ENCODE measurements at regions not wholly inside any gene's neighbourhood (a gene's known extent, or its start where the extent isn't known, plus 50 kb on each side); places are given as distances from the start of the nearest gene placed in this dataset.

GRCh38 chr2:71827973-71828372 lies 319.7 kb downstream of the CYP26B1 start:
- DNase-seq: no peak

DNA sequence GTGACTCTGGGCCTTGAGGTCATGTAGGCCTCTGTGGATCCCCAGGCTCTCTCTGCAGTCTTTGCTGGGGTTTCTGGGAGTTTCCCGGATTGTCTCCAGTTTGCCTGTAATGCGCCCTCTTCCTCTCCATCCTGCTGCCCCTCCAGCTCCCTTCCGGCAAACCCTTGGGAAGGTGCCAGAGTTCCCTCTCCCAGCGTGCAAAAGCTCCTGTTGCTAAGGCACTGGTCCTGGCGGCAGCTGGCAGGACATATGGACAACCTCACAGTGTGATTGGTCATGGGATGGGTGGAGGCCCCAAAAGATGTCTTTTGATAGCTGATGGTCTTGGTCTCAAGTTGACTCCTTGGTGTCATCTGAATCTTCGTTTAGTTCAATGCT lies 320.1 kb downstream of the CYP26B1 start:
- DNase-seq: no peak

DNA sequence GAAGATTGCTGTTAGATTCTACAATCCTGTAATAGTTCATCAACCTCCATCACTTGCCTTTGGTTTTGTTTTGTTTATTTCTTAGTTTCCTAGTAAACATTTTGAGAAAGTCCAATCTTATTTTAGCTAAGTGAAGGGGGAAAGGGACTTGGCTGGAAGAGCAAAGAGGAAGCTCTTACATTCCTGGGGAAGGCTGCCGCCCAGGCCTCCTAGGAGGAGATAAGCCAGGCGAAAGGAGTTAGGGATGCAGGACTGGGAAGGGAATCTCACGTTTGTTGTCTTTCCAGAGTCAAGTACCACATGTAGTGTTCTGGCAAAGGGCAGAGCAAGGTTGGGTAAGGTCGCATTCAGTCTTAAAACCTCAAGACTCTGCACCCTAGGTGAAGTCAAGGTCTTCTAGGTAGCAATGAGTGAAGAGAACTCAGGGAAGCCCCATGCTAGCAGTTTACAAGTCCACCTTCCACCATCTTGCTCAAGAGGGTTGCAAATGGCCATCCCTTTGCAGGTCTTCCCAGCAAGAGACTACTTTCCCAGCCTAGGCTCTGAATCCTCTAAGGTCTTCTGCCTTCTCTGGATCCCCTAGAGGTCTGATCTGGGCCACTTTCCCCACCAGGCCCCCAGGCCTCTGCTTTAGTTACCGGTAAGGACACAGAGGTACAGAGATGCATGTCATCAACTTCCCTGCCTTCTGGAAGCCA lies 320.7 kb downstream of the CYP26B1 start:
- DNase-seq: no peak

- no peak for DNase-seq
Measured at GRCh38 chr2:71826299-71826698, 321.4 kb downstream of the CYP26B1 start.

- DNase-seq: no peak
Measured at GRCh38 chr2:71824436-71824835, 323.2 kb downstream of the CYP26B1 start.

DNA sequence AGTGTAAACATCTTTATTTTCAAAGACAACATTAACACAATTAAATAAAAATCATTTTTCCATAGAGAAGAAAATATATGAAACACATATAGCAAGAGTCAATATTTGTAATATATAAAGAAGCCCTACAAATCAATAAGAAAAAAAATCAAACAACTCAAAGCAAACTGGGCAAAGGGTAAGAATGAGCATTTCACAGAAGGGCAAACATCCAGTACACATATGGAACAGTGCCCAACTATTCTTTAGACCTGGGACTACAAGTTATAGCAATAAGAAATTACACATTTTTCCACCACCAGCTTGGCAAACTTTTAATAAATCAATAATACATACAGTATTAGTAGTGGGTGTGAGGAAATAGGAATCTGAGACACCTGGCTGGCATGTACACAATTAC lies 324.1 kb downstream of the CYP26B1 start:
- no peak for DNase-seq

- DNase-seq: no peak
Measured at GRCh38 chr2:71822463-71822862, 325.2 kb downstream of the CYP26B1 start.

GRCh38 chr2:71821856-71822255 lies 325.8 kb downstream of the CYP26B1 start:
- no peak for DNase-seq

DNA sequence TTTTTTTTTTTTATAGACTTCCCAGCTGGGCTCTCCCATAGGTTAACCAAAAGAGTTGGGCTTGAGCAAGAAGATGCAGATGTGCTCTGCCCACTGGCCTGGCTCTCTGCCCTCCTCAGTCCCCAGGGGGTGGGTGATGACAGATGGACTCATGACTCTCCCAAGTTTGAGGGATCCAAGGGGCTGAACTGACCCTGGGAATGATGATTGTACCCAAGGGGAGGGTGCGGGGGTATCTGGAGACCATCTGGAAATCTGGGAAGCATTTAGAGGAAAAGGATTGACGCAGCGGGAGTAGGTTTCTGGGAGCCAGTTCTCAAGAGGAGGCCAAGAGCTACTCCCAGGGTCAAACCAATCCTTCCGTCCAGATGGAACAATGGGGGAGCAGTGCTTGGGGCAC lies 330.8 kb downstream of the CYP26B1 start:
- DNase-seq: no peak

GRCh38 chr2:71815701-71816474 lies 331.8 kb downstream of the CYP26B1 start:
- DNase-seq: no peak

DNA sequence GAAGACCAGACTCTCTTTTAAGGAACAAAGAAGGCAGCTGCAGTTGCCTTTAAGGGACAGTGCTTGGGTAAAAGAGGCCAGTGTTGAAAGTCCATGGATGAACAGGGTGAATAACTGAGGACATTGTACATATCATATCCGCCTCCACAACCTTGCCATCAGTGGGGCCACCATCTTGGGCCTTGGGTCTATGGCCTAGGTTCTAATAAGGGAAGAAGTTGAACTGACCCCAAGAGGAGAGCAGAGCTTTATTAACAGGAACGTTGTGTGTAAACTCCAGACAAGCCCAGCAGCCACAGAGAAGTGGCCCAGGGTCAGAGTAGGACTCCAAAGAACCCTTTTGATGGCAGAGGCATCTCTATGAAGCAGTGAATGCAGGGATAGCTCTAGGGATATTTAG lies 332.8 kb downstream of the CYP26B1 start:
- DNase-seq: no peak

DNA sequence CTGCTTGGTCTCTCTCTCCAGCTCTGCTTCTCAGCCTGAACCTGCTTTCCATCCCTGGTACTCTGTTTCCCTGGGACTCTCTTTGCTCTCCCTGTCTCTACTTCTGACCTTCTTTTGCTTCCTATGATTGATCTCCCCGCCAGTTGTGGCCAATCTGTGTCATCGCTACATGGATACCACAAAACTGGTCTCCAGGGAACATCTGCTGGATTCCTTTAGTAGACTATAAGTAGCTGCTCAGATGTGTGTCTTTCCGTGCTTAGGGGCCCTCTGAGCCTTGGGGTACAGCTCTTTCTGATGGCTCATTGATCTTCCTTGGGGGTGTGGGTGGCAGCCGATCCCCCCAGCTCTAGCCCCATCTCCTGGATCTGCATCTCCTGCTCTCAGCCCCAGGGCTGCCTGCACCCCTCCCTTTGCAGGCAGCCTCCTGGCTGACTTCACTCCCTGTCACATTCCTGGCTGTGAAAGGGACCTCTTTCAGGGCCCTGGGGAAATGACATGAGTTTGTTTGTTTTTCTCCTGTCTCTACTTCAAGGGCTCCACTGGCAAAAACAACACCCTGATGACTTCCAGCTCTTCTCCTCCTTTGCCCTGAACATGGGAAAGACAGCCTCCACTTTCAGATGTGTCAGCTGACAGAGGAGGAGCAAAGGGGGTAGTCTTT lies 333.7 kb downstream of the CYP26B1 start:
- DNase-seq: no peak

- no peak for DNase-seq
Measured at GRCh38 chr2:71813315-71813714, 334.3 kb downstream of the CYP26B1 start.

- DNase-seq: no peak
Measured at GRCh38 chr2:71812736-71813135, 334.9 kb downstream of the CYP26B1 start.

DNA sequence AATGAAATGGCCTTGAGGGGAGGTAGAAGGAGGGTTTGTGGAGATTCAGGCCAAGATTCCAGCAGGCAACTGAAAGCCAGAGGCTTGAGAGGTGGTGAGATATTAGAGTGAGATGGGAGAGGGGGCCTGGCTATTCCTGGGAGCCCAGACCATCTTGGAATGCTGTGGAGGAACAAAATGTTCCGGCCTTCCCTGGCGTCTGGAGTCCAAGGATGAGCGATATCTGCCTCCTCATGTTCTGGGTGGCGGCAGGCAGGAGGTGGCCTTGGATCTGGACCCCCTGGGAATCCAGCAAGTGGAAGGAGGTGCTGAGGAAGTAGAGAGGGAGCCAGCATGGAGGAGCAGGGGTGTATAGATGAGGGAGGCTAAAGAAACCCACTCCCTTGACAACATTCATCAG lies 335.9 kb downstream of the CYP26B1 start:
- DNase-seq: no peak

DNA sequence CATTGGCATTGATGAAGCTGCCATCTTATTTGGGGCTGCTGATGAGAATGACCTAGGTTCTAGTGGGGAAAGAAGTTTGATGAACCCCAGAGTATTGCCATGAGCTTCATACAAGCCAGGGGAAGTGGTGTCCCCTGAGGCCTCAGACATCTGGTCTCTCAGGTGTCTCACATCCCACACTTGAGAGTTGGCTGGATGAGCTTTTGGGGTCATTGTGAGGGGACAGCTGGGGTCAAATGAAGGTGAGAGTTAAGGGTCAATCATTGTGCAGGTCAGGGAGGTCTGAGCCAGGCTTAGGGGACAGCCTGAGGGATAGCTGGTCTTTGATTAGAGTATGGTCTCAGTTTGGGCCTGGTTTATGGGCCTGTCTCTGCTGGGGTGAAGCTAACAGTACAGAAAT lies 336.5 kb downstream of the CYP26B1 start:
- DNase-seq: no peak

- no peak for DNase-seq
Measured at GRCh38 chr2:71807581-71808451, 339.8 kb downstream of the CYP26B1 start.

DNA sequence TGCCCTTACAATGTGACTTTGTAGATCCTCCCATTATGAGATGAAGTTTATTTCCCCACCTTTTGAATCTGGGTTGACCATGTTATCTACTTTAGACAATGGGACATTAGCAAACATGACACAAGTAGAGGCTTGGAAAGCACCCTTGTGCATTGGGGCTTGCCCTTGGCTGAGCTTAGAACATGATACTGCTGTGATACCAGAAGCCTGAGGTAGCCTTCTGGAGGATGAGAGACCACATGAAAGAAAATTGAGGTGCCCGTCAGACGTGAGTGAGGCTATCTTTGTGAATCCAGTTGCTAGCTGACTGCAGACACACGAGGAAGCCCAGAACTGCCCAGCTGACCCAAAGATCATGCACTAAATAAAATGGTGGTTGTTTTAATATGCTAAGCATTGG lies 341.2 kb downstream of the CYP26B1 start:
- DNase-seq: no peak

DNA sequence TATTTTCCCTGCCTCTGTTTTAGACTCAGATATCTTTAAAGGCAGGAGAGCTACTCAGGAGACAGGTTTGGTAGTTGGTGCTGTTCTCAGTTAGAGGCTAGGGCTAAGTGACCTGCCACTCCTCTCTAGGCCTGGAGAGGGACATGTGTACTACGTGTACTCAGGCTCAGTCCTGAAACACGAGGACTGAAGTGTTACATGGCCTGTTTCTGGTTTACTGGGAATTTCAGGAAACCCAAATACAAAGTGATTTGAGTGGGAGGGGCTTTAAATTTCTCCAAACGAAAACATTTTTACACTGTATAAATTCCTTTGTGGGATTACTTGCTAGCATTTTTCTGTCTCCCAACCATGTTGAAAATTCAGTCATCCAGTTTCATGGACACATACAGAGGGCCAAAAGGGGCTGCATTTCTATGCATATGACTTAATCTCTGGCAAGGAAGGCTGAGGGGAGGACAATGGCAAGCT lies 343.3 kb downstream of the CYP26B1 start:
- no peak for DNase-seq

DNA sequence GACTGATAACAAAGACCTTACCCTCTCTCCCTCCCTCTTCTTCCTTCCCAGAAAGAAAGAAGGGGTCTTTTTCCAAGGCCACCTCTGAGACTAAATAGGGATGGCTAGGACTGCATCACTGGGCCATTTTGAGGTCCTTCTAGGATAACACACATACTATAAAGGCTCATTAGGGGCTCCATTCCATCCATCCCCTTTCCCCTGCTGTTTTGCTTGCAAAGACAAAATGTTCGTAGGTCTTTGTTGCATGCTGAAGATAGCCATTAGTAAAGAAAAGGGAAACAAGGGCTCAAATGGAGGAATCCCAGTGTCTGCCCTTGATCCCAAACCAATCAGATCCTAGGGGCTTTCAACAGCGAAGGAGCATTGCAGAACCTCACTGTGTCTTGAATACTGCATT lies 344.3 kb downstream of the CYP26B1 start:
- no peak for DNase-seq

DNA sequence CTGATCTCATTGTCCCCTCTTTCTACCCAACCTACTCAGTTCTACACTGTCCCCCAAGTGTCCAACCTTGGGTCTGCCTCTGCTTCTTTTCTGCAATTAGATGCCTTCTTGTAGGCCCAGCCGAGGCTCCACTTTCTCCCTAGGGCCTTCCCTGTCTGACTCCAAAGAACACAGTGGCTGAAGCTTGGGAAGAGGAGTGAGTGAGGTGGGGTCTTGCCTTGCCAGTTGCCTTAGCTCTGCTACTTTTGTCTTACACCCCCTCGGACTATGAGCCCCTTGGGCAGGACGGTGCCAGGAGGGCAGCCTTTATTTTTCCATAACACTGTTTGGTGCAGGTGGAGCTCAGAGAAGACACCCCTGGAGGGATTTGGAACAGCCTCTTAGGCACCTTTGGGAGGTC lies 345.1 kb downstream of the CYP26B1 start:
- no peak for DNase-seq

- DNase-seq: peak; percentile 78
Measured at GRCh38 chr2:71801969-71802368, 345.7 kb downstream of the CYP26B1 start.

GRCh38 chr2:71801556-71801955 lies 346.1 kb downstream of the CYP26B1 start:
- DNase-seq: no peak

All from 8988T (cell line).